ENCODE measurements at regions not wholly inside any gene's neighbourhood (a gene's known extent, or its start where the extent isn't known, plus 50 kb on each side); places are given as distances from the start of the nearest gene placed in this dataset.

DNA sequence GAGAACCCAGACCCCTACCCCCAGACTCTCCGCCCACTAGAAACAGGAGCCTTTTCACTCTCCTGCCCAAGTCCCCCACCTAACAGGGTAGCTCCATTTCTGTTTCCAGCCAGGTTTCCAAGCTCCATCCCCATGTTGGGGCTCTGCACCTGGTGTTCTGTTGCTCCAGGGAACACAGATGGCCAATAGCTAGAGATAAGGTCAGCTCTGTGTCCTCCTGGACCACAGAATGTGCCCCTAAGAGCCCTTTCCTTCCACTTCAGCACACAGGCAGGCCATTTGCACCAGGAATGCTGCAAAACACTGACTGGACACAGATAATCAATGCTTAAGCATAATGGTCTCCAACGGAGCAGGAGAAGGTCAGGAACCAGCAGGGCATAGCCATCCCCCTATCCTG, 159.4 kb downstream of the QRSL1 start:
- TF ChIP-seq, protein P1, sequence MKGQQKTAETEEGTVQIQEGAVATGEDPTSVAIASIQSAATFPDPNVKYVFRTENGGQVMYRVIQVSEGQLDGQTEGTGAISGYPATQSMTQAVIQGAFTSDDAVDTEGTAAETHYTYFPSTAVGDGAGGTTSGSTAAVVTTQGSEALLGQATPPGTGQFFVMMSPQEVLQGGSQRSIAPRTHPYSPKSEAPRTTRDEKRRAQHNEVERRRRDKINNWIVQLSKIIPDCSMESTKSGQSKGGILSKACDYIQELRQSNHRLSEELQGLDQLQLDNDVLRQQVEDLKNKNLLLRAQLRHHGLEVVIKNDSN (IDR thresholded peaks at IDR 0.05): no peak
- TF ChIP-seq TAF1 (IDR thresholded peaks at IDR 0.05; ENCODE audit: low read depth) (no peak), RAD21 (IDR thresholded peaks at IDR 0.05; ENCODE audit: low read depth) (no peak), EP300 (IDR thresholded peaks at IDR 0.05; ENCODE audit: borderline replicate concordance) (no peak), EGR1 (IDR thresholded peaks at IDR 0.05) (no peak), TCF12 (IDR thresholded peaks at IDR 0.05; ENCODE audit: low read depth) (no peak), TEAD4 (IDR thresholded peaks at IDR 0.05) (no peak)
- TF ChIP-seq, protein P2, sequence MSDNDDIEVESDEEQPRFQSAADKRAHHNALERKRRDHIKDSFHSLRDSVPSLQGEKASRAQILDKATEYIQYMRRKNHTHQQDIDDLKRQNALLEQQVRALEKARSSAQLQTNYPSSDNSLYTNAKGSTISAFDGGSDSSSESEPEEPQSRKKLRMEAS (IDR thresholded peaks at IDR 0.05): no peak
- TF ChIP-seq, protein P3, sequence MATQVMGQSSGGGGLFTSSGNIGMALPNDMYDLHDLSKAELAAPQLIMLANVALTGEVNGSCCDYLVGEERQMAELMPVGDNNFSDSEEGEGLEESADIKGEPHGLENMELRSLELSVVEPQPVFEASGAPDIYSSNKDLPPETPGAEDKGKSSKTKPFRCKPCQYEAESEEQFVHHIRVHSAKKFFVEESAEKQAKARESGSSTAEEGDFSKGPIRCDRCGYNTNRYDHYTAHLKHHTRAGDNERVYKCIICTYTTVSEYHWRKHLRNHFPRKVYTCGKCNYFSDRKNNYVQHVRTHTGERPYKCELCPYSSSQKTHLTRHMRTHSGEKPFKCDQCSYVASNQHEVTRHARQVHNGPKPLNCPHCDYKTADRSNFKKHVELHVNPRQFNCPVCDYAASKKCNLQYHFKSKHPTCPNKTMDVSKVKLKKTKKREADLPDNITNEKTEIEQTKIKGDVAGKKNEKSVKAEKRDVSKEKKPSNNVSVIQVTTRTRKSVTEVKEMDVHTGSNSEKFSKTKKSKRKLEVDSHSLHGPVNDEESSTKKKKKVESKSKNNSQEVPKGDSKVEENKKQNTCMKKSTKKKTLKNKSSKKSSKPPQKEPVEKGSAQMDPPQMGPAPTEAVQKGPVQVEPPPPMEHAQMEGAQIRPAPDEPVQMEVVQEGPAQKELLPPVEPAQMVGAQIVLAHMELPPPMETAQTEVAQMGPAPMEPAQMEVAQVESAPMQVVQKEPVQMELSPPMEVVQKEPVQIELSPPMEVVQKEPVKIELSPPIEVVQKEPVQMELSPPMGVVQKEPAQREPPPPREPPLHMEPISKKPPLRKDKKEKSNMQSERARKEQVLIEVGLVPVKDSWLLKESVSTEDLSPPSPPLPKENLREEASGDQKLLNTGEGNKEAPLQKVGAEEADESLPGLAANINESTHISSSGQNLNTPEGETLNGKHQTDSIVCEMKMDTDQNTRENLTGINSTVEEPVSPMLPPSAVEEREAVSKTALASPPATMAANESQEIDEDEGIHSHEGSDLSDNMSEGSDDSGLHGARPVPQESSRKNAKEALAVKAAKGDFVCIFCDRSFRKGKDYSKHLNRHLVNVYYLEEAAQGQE (IDR thresholded peaks at IDR 0.05; ENCODE audit: low read depth): no peak

DNA sequence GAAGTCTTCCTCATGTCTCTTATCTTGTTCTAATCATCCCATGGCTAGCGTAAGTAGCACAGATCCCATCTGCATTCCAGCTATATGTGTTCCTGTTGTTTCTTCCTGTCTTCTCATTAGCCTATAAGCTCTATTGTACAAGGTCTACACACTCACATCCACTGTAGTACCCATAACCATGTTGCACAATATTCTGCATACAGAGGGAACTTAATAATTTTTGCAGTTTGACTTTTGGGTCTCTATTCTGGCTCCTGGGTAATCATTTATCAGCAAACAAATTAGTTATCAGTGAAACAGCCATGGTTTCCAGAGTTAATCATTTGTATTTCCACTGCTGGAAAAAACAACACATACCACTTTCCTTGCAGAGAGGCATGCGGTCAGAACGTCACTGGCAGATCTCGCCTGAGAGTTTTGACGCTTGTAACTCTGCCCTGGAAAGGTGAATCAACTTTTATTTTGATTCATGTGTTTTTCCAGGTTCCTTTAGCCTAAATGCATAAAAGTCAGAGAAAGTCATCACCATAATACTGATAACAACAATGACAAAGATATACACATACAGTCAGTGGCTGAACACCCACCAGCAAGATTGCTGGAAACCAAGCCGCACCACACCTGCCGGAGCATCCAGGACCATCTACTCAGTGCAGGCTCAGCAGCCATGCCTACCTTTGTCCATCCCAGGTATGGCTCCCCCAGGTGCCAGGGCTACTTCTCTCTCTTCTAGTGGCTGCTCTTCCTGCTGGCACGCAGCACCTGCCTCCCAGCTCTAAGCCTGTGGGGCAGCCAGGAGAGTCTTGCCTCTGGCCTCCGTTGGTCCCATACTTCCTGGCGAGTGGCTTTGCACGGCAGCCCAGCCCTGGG, 158.2 kb downstream of the QRSL1 start:
- TF ChIP-seq TAF1 (IDR thresholded peaks at IDR 0.05; ENCODE audit: low read depth) (no peak), TEAD4 (IDR thresholded peaks at IDR 0.05) (no peak), FOXM1 (IDR thresholded peaks at IDR 0.05; ENCODE audit: borderline replicate concordance, low read depth) (no peak), ZBTB7A (IDR thresholded peaks at IDR 0.05; ENCODE audit: low read depth) (no peak), EGR1 (IDR thresholded peaks at IDR 0.05) (no peak)
- TF ChIP-seq, protein P1 (IDR thresholded peaks at IDR 0.05): no peak
- TF ChIP-seq, protein P3 (IDR thresholded peaks at IDR 0.05; ENCODE audit: low read depth): no peak

DNA sequence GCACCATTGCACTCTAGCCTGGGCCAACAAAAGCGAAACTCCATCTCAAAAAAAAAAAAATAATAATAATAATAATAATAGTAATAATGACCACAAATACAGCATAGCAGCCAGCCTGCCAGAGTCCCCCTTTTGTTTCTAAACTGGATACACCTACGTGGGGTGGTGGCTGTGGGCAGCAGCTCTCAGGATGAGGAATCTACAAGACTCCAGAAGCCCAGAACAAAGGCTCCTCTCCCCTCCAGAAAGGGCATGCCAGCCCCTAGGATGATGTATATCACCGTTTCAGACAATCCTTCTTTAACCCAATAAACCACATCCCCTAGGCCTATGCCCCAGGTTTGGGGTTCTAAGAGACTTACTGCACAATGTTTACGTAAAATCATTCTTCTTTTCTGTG, 155.9 kb downstream of the QRSL1 start:
- TF ChIP-seq TEAD4 (IDR thresholded peaks at IDR 0.05) (no peak), RAD21 (IDR thresholded peaks at IDR 0.05; ENCODE audit: low read depth) (no peak), TAF1 (IDR thresholded peaks at IDR 0.05; ENCODE audit: low read depth) (no peak), CREB1 (IDR thresholded peaks at IDR 0.05; ENCODE audit: low read depth) (no peak)
- TF ChIP-seq, protein P2 (IDR thresholded peaks at IDR 0.05): no peak
- TF ChIP-seq, protein P1 (IDR thresholded peaks at IDR 0.05): no peak

DNA sequence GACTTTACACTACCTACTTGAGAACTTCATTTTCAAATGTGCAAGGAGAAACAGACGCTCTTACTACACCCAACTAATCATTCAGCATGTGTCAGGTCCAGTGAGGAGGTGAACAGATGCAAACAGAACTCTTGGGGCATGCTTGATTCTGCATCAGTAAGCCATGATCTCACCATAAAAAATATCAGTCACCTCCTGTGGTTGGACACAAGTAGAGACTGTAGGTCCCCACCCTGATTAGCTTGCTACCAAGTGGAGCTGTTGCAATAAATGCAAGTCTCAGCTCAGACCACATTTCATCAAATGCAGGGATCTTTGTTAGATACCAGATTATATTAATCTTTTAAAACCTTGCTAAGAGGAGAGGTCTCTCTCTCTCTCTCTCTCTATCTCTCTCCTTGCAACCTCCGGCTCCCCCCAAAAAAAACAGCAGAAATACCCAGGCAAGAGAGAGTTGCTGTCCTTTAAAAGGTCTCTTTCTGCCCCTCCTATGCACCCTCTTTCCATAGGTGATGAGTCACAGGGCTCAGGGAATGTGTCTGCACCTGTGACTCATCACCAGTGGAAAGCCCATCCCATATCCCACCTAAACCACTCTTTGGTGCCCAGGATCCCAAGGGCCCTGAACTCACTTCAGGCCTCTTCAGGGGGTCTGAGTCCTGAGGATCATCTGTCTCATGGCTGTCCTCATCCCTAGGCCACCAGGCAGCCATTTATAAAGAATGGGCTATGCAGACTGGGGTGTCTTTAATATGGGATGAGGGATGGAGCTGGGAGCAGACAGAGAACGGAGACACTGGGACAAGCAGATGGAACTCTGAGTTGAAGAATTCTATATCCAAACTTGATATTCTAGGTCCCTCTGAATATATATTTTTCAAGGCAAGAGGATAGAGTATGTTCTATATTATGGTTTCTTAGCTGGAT, 154.5 kb downstream of the QRSL1 start:
- TF ChIP-seq FOXM1 (IDR thresholded peaks at IDR 0.05; ENCODE audit: borderline replicate concordance, low read depth): no peak
- TF ChIP-seq EGR1 (IDR thresholded peaks at IDR 0.05): no peak
- TF ChIP-seq CREB1 (IDR thresholded peaks at IDR 0.05; ENCODE audit: low read depth): no peak
- no peak for TF ChIP-seq RAD21 (IDR thresholded peaks at IDR 0.05; ENCODE audit: low read depth)
- no peak for TF ChIP-seq TEAD4 (IDR thresholded peaks at IDR 0.05)
- TF ChIP-seq, protein P3 (IDR thresholded peaks at IDR 0.05; ENCODE audit: low read depth): no peak
- TF ChIP-seq TAF1 (IDR thresholded peaks at IDR 0.05; ENCODE audit: low read depth): no peak
- no peak for TF ChIP-seq CEBPB (IDR thresholded peaks at IDR 0.05)
- TF ChIP-seq, protein P2 (IDR thresholded peaks at IDR 0.05): no peak
- TF ChIP-seq, protein P1 (IDR thresholded peaks at IDR 0.05): no peak
- no peak for TF ChIP-seq EP300 (IDR thresholded peaks at IDR 0.05; ENCODE audit: borderline replicate concordance)
- TF ChIP-seq NFIC (IDR thresholded peaks at IDR 0.05): no peak
- no peak for TF ChIP-seq TCF12 (IDR thresholded peaks at IDR 0.05; ENCODE audit: low read depth)
- no peak for TF ChIP-seq YY1 (IDR thresholded peaks at IDR 0.05; ENCODE audit: low read depth)
- TF ChIP-seq ZBTB7A (IDR thresholded peaks at IDR 0.05; ENCODE audit: low read depth): no peak

Data from Ishikawa (cell line).